ENCODE measurements at regions not wholly inside any gene's neighbourhood (a gene's known extent, or its start where the extent isn't known, plus 50 kb on each side); places are given as distances from the start of the nearest gene placed in this dataset.
A peak's percentile ranks its signal among the peaks of the same experiment; 100 is the strongest.

DNA sequence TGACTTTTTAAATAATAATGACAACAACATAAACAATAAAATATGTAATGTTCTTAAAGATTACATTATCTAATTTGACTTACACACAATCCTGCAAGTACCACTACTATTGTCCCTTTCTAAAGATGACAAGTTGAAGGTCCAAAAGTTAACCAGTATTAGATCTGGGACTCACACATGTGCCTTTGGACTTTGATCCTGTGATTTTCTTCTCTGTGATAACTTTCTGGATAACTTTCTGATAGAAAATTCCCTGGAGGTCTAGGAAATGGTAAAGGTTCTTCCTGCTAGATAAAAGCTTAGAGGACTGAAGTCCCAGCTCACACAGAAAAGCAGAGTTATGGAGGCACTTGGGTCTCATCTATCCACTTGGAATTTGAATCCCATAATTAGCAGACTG, 311.9 kb upstream of the KLHL29 start:
- Histone ChIP-seq H3K4me3 (no peak overlapping the region), H3K36me3 (ENCODE audit: insufficient read depth, low read length) (no peaks in the 10 kb centered on the region), H3K9me3 (ENCODE audit: low read depth, low read length) (no peaks in the 10 kb centered on the region), H3K27ac (no peak overlapping the region), H3K9ac (ENCODE audit: insufficient read length) (no peak overlapping the region)
- DNase-seq (ENCODE audit: low read depth, low spot score): no peak
- TF ChIP-seq FOXP2 (optimal IDR thresholded peaks at IDR 0.05; ENCODE audit: control extremely low read depth, extremely low read length, insufficient read depth): no peak
- no peak for TF ChIP-seq POLR2AphosphoS5 (IDR thresholded peaks at IDR 0.05; ENCODE audit: borderline replicate concordance, low read depth, low read length)
- no peak for TF ChIP-seq EZH2 (IDR thresholded peaks at IDR 0.05)

DNA sequence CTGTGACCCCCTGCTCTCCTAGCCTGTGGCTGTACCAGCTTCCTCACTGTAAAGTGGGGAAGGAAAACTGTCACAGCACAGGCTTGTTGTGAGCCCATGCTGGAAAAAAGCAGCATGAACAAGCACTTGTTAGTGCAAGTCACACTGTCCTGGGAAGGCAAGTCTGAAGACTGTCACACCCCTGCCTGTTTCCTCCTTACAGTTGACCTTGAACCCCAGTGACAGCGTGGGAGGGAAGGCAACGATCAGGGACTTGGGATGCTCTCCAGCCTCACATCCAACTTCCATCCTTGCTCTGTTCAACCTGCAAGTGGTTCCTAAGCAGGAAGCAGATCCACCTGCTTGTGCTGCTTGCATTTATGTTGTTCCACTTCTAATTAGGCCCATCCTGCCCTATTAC, 311.3 kb upstream of the KLHL29 start:
- no peak overlapping the region for H3K4me3 ChIP-seq
- no peak overlapping the region for H3K9ac ChIP-seq (ENCODE audit: insufficient read length)
- no peaks in the 10 kb centered on the region for H3K9me3 ChIP-seq (ENCODE audit: low read depth, low read length)
- DNase-seq (ENCODE audit: low read depth, low spot score): no peak
- H3K36me3 ChIP-seq (ENCODE audit: insufficient read depth, low read length): no peaks in the 10 kb centered on the region
- no peak for TF ChIP-seq EZH2 (IDR thresholded peaks at IDR 0.05)
- no peak for TF ChIP-seq POLR2AphosphoS5 (IDR thresholded peaks at IDR 0.05; ENCODE audit: borderline replicate concordance, low read depth, low read length)
- no peak for TF ChIP-seq FOXP2 (optimal IDR thresholded peaks at IDR 0.05; ENCODE audit: control extremely low read depth, extremely low read length, insufficient read depth)
- no peak overlapping the region for H3K27ac ChIP-seq

DNA sequence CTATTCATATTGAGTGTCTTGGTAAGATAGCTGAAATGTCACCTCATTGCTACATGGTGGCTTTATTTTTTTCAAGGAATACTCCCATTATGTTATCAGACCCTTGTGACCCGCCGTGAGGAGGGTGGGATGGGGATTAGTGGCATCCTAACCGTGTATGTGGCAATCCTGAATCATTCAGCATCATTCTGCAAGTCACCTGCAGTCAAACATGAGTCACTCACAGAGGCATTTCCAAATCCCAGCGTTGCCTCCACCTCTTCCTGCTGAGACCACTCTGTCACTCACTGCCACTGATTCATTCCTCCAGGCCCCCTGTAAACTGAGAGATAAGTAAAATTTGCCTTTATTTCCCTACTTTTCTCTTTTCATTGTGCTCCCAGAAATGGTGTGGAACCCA, 307.4 kb upstream of the KLHL29 start:
- DNase-seq (ENCODE audit: low read depth, low spot score): no peak
- Histone ChIP-seq H3K9me3 (ENCODE audit: low read depth, low read length) (no peaks in the 10 kb centered on the region), H3K9ac (ENCODE audit: insufficient read length) (no peak overlapping the region), H3K27ac (no peak overlapping the region), H3K4me3 (no peak overlapping the region), H3K36me3 (ENCODE audit: insufficient read depth, low read length) (no peaks in the 10 kb centered on the region)
- TF ChIP-seq POLR2AphosphoS5 (IDR thresholded peaks at IDR 0.05; ENCODE audit: borderline replicate concordance, low read depth, low read length) (no peak), EZH2 (IDR thresholded peaks at IDR 0.05) (no peak), FOXP2 (optimal IDR thresholded peaks at IDR 0.05; ENCODE audit: control extremely low read depth, extremely low read length, insufficient read depth) (no peak)

DNA sequence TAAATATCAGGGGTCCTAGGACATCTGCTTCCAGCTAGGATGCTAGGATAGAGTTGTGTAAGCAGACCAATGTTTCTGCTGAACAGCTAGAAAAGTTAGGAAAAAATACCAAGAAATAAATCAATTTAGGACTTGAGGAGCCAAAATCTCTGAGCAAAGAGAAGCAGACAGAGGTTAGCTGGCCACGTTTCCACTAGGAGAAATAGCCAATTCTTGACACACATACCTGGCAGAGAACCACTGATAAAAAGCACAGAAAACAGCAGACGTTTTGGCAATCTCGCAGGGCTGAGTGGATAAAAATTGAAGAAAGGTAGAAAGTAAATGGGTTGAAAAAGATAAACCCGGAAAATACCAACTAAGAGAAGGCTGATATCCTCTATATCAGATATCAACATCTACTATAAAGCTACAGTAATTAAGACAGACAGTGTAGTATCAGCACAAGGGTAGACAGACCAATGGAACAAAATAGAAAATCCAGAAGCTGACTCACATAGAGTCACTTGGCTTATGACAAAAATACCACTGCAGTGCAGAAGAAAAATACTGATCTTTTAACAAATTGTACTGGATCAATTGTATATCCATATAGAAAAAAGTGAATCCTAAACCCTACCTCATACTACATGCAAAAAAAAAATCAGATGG, 306.1 kb upstream of the KLHL29 start:
- no peak for DNase-seq (ENCODE audit: low read depth, low spot score)
- no peak overlapping the region for H3K9ac ChIP-seq (ENCODE audit: insufficient read length)
- no peaks in the 10 kb centered on the region for H3K9me3 ChIP-seq (ENCODE audit: low read depth, low read length)
- TF ChIP-seq EZH2 (IDR thresholded peaks at IDR 0.05): no peak
- no peak overlapping the region for H3K27ac ChIP-seq
- no peak overlapping the region for H3K4me3 ChIP-seq
- H3K36me3 ChIP-seq (ENCODE audit: insufficient read depth, low read length): no peaks in the 10 kb centered on the region

DNA sequence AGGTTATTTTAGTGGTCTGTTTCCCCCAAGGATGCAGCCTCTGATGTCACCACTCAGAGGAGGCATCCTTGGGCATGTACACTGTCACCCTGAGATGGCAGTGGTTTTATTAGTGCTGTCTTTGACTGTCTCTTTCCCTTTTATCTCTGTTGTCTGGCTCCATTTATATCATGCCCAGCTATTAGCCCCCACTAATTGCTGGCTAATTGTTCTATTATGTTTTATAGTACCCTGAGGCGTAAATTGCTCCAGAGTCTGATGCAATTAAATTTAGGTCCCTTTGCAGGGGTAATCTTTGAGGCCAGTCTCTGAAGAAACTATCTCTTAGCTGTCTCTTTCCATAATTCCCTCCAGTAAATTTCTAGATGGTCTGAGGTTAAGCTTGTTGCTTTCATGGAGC, 301.0 kb upstream of the KLHL29 start:
- H3K27ac ChIP-seq: no peak overlapping the region
- H3K36me3 ChIP-seq (ENCODE audit: insufficient read depth, low read length): no peaks in the 10 kb centered on the region
- no peak for DNase-seq (ENCODE audit: low read depth, low spot score)
- H3K9ac ChIP-seq (ENCODE audit: insufficient read length): no peak overlapping the region
- TF ChIP-seq POLR2AphosphoS5 (IDR thresholded peaks at IDR 0.05; ENCODE audit: borderline replicate concordance, low read depth, low read length) (no peak), FOXP2 (optimal IDR thresholded peaks at IDR 0.05; ENCODE audit: control extremely low read depth, extremely low read length, insufficient read depth) (no peak), EZH2 (IDR thresholded peaks at IDR 0.05) (no peak)
- H3K9me3 ChIP-seq (ENCODE audit: low read depth, low read length): no peaks in the 10 kb centered on the region
- no peak overlapping the region for H3K4me3 ChIP-seq

DNA sequence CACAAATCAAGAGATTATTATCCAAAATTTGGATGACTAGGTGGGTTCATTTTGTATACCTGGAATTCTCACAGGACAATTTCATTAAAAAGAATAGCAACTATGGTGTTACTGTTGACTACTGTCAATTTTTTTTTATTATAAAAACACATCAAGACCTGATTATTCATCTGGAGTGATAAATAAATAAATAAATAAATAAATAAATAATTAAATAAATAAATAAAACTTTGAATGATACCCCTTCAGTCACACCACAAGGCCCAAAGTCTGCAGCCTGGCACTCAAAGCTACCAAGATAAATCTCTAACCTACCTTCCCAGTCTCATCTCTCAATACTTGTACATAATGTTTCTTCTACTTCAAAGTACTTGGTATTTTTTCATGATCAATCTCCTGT, 294.0 kb upstream of the KLHL29 start:
- H3K36me3 ChIP-seq (ENCODE audit: insufficient read depth, low read length): no peaks in the 10 kb centered on the region
- H3K27ac ChIP-seq: no peak overlapping the region
- no peaks in the 10 kb centered on the region for H3K9me3 ChIP-seq (ENCODE audit: low read depth, low read length)
- TF ChIP-seq POLR2AphosphoS5 (IDR thresholded peaks at IDR 0.05; ENCODE audit: borderline replicate concordance, low read depth, low read length) (no peak), FOXP2 (optimal IDR thresholded peaks at IDR 0.05; ENCODE audit: control extremely low read depth, extremely low read length, insufficient read depth) (no peak), EZH2 (IDR thresholded peaks at IDR 0.05) (no peak)
- H3K9ac ChIP-seq (ENCODE audit: insufficient read length): no peak overlapping the region
- DNase-seq (ENCODE audit: low read depth, low spot score): no peak
- no peak overlapping the region for H3K4me3 ChIP-seq

DNA sequence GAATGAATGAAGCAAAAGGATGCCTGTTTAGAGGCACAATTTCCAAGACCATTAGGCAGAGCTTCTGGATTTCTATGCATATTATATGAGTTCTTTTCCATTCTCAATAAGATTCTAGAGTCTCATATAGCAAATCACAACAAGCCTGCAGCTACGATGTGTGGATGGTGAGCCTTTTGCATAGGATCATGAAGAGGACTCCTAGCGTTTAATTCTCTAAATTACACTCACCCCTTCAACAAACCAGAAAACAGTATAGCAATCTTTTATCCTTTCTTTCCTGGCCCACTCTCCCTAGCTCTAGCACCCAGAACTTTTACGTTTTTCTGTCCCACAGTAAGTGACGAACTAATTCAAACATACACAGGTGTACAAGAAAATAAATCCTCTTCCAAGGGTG, 293.1 kb upstream of the KLHL29 start:
- Histone ChIP-seq H3K4me3 (no peak overlapping the region), H3K36me3 (ENCODE audit: insufficient read depth, low read length) (no peaks in the 10 kb centered on the region), H3K27ac (no peak overlapping the region), H3K9me3 (ENCODE audit: low read depth, low read length) (no peaks in the 10 kb centered on the region), H3K9ac (ENCODE audit: insufficient read length) (no peak overlapping the region)
- TF ChIP-seq FOXP2 (optimal IDR thresholded peaks at IDR 0.05; ENCODE audit: control extremely low read depth, extremely low read length, insufficient read depth) (no peak), POLR2AphosphoS5 (IDR thresholded peaks at IDR 0.05; ENCODE audit: borderline replicate concordance, low read depth, low read length) (no peak), EZH2 (IDR thresholded peaks at IDR 0.05) (no peak)
- no peak for DNase-seq (ENCODE audit: low read depth, low spot score)

DNA sequence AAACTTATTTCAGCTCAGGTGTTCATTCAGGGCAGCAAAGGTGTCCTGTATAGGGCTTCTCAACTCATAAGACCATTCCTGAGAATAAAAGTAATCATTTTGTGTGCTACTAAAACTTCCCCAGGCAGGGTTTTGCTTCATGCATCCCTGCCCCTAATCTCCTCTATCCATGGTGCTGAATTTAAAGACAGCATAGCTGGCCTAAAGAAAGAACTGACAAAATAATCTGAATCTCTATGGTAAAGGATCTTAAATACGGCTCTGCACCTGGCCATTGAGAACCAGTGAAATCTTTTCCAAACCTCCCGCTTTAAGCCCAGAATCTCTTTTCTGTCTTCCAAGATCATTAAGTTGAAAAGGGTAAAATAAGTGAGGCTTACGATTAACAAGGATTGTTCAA, 292.1 kb upstream of the KLHL29 start:
- Histone ChIP-seq H3K4me3 (no peak overlapping the region), H3K9me3 (ENCODE audit: low read depth, low read length) (no peaks in the 10 kb centered on the region), H3K27ac (no peak overlapping the region), H3K9ac (ENCODE audit: insufficient read length) (no peak overlapping the region), H3K36me3 (ENCODE audit: insufficient read depth, low read length) (no peaks in the 10 kb centered on the region)
- TF ChIP-seq FOXP2 (optimal IDR thresholded peaks at IDR 0.05; ENCODE audit: control extremely low read depth, extremely low read length, insufficient read depth) (no peak), POLR2AphosphoS5 (IDR thresholded peaks at IDR 0.05; ENCODE audit: borderline replicate concordance, low read depth, low read length) (no peak), EZH2 (IDR thresholded peaks at IDR 0.05) (no peak)
- DNase-seq (ENCODE audit: low read depth, low spot score): peak; percentile 1

DNA sequence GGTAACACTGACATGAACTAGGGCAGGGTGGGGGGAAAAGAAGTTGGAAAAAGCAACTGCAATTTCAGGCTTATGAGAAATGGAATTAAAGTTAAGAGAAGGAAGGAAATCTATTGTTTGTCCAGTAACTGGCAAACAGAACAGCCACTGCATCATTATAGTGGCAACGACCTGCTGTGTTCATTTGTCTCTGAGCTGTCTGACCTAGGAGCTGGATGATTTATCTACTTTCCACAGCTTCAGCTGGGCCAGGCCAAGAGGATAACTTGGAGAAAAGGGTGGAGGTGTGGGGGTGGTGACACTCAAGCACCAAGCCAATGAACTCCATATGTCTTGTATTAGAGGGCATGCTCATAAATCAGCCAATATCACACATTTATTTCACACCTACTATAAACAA, 291.5 kb upstream of the KLHL29 start:
- Histone ChIP-seq H3K9ac (ENCODE audit: insufficient read length) (no peak overlapping the region), H3K27ac (no peak overlapping the region), H3K4me3 (no peak overlapping the region), H3K9me3 (ENCODE audit: low read depth, low read length) (no peaks in the 10 kb centered on the region), H3K36me3 (ENCODE audit: insufficient read depth, low read length) (no peaks in the 10 kb centered on the region)
- no peak for DNase-seq (ENCODE audit: low read depth, low spot score)
- TF ChIP-seq EZH2 (IDR thresholded peaks at IDR 0.05): no peak
- no peak for TF ChIP-seq POLR2AphosphoS5 (IDR thresholded peaks at IDR 0.05; ENCODE audit: borderline replicate concordance, low read depth, low read length)
- TF ChIP-seq FOXP2 (optimal IDR thresholded peaks at IDR 0.05; ENCODE audit: control extremely low read depth, extremely low read length, insufficient read depth): no peak

Data from SK-N-MC (cell line).